ENCODE measurements at regions not wholly inside any gene's neighbourhood (a gene's known extent, or its start where the extent isn't known, plus 50 kb on each side); places are given as distances from the start of the nearest gene placed in this dataset.

GRCh38 chr6:67560068-67560467, 1075.0 kb upstream of the ADGRB3 start:
- Histone ChIP-seq H3K9ac (replicated peaks in 1 of 4; ENCODE audit: extremely low read depth in 1 of 4, low read depth in 3 of 4, low read length in 3 of 4) (no peak overlapping the region), H4K5ac (ENCODE audit: insufficient read length, low read depth, low read length) (no peak overlapping the region), H2BK5ac (ENCODE audit: low read depth, low read length) (no peak overlapping the region), H4K20me1 (replicated peaks in 1 of 2; ENCODE audit: control insufficient read depth in 1 of 2, insufficient read depth in 2 of 2, low read length in 2 of 2) (no peaks in the 10 kb centered on the region), H3K79me2 (ENCODE audit: control insufficient read depth in 1 of 2, insufficient read depth in 2 of 2, low read length in 2 of 2) (no peaks in the 10 kb centered on the region), H2BK20ac (ENCODE audit: low read length) (no peak overlapping the region), H3K4me2 (ENCODE audit: insufficient read depth in 1 of 2, low read depth in 2 of 2, low read length in 2 of 2) (no peak overlapping the region), H4K8ac (ENCODE audit: extremely low read depth, insufficient read depth, low read length) (no peak overlapping the region), H2BK120ac (replicated peaks; ENCODE audit: low read depth, low read length) (no peak overlapping the region), H3K4me3 (ENCODE audit: extremely low read depth in 1 of 4, insufficient read depth in 2 of 4, low read depth in 3 of 4, low read length in 4 of 4) (no peak overlapping the region), H3K4me1 (replicated peaks in 1 of 4; ENCODE audit: control insufficient read depth in 3 of 4, insufficient read depth in 4 of 4, low read length in 3 of 4) (no peaks in the 10 kb centered on the region), H2BK15ac (ENCODE audit: low read length) (no peak overlapping the region), H2AK5ac (ENCODE audit: low read depth, low read length) (no peak overlapping the region), H3K27ac (ENCODE audit: low read depth, low read length) (no peak overlapping the region), H3K9me3 (ENCODE audit: insufficient read depth in 2 of 2, low read depth in 1 of 2, low read length in 1 of 2) (no peaks in the 10 kb centered on the region), H3K23me2 (ENCODE audit: low read depth, low read length) (no peaks in the 10 kb centered on the region; the same call in 1 of the 2 replicates), H3K18ac (ENCODE audit: extremely low read depth, low read length) (no peak overlapping the region; the same call in 1 of the 2 replicates), H3K4ac (replicated peaks; ENCODE audit: insufficient read length, low read depth, low read length) (no peak overlapping the region), H3K36me3 (ENCODE audit: control insufficient read depth in 2 of 4, insufficient read depth in 4 of 4, low read length in 3 of 4) (no peaks in the 10 kb centered on the region), H3K23ac (ENCODE audit: insufficient read length) (no peak overlapping the region), H3K27me3 (replicated peaks in 1 of 4; ENCODE audit: control insufficient read depth in 3 of 4, extremely low read depth in 1 of 4, insufficient read depth in 3 of 4, low read length in 3 of 4) (no peaks in the 10 kb centered on the region), H3K79me1 (ENCODE audit: low read depth, low read length) (no peaks in the 10 kb centered on the region), H2BK12ac (ENCODE audit: low read depth, low read length) (no peak overlapping the region), H4K91ac (replicated peaks; ENCODE audit: insufficient read length, low read length) (no peak overlapping the region), H2AFZ (ENCODE audit: low read length) (no peak overlapping the region; the same call in 1 of the 2 replicates), H3K56ac (replicated peaks; ENCODE audit: insufficient read length, low read depth, low read length) (no peak overlapping the region), H3K14ac (ENCODE audit: insufficient read length) (no peak overlapping the region)
- POLR2A ChIA-PET (ENCODE audit: partially characterized antibody), result no interaction called here
- FAIRE-seq, result no peak
- DNase-seq (ENCODE audit: low read depth in 1 of 2, low spot score in 2 of 2), result no peak
- WGBS, 2 experiments (ENCODE audit: extremely low coverage in 1 of 2, insufficient coverage in 1 of 2, insufficient read length in 1 of 2, insufficient replicate concordance in 2 of 2, low coverage in 1 of 2, low lambda C conversion rate in 2 of 2, missing lambda C conversion rate in 1 of 2), result 100% methylated on average over 2 of the region's 2 CpGs; no CpG with 5 or more reads in 1 of the 2 experiments
- TF ChIP-seq SIRT6 (IDR thresholded peaks at IDR 0.05; ENCODE audit: low read length) (no peak), TAF1 (IDR thresholded peaks at IDR 0.05; ENCODE audit: low read depth, low read length) (no peak), CHD2 (IDR thresholded peaks at IDR 0.05; ENCODE audit: low read length) (no peak), CHD1 (IDR thresholded peaks at IDR 0.05; ENCODE audit: low read depth, low read length) (no peak), CBX5 (IDR thresholded peaks at IDR 0.05; ENCODE audit: low read depth, low read length) (no peak), SIX5 (IDR thresholded peaks at IDR 0.05; ENCODE audit: low read depth, low read length) (no peak), USF2 (IDR thresholded peaks at IDR 0.05; ENCODE audit: low read length) (no peak), EZH2 (IDR thresholded peaks at IDR 0.05; ENCODE audit: low read depth, low read length, severe bottlenecking) (no peak), CEBPB (IDR thresholded peaks at IDR 0.05; ENCODE audit: low read depth, low read length) (no peak), RFX5 (IDR thresholded peaks at IDR 0.05; ENCODE audit: borderline replicate concordance, low read depth, low read length) (no peak), TBP (IDR thresholded peaks at IDR 0.05; ENCODE audit: low read depth, low read length) (no peak), HDAC2 (IDR thresholded peaks at IDR 0.05; ENCODE audit: borderline replicate concordance in 1 of 2, low read depth in 2 of 2, low read length in 2 of 2) (no peak), YY1 (IDR thresholded peaks at IDR 0.05; ENCODE audit: low read depth, low read length) (no peak), NRF1 (IDR thresholded peaks at IDR 0.05; ENCODE audit: low read depth, low read length) (no peak)
- CTCF ChIA-PET (ENCODE audit: partially characterized antibody), result no interaction called here

Data from H1 (cell line).